Activated T-helper 1 cell treated with anti-CD3 and anti-CD28 coated beads, Interleukin-12 subunit alpha, Interleukin-12 subunit beta, Interleukin-2, Interleukin-4 antibody, amounts not matched to agents 30 ng/mL and 10 ng/mL and 1 ng/mL, durations not matched to agents 14 hours and 24 hours and 36 hours (primary cell): ENCODE measurements at regions not wholly inside any gene's neighbourhood (a gene's known extent, or its start where the extent isn't known, plus 50 kb on each side); places are given as distances from the start of the nearest gene placed in this dataset.
"Not testable (repeated sequence)": the region's sequence is repeated elsewhere in the genome, so short reads cannot be mapped to it uniquely, and the experiment has no call there.

Source experiments
- DNase-seq: peaks from one replicate; pipeline ENCODE4 v3.0.0; 2021; ENCODE audit warnings: low spot score
- H3K27ac Mint-ChIP-seq: one replicate; pipeline ENCODE4 v1.8.0; 2021; ENCODE audit warnings: mild to moderate bottlenecking, mixed read lengths
- H3K27me3 Mint-ChIP-seq: one replicate; pipeline ENCODE4 v1.8.0; 2022; ENCODE audit warnings: mild to moderate bottlenecking, moderate library complexity, mixed read lengths; ENCODE audit not compliant: insufficient read depth
- H3K36me3 Mint-ChIP-seq: one replicate; pipeline ENCODE4 v1.8.0; 2021; ENCODE audit warnings: low read depth, mixed read lengths
- H3K4me1 Mint-ChIP-seq: one replicate; pipeline ENCODE4 v1.8.0; 2021; ENCODE audit warnings: low read depth, mixed read lengths
- H3K4me3 Mint-ChIP-seq: one replicate; pipeline ENCODE4 v1.8.0; 2021; ENCODE audit warnings: mild to moderate bottlenecking, moderate library complexity, mixed read lengths
- H3K9me3 Mint-ChIP-seq: one replicate; pipeline ENCODE4 v1.8.0; 2021; ENCODE audit warnings: mixed read lengths
- intact Hi-C: fragments of 100-400 bp; cut with micrococcal nuclease; formaldehyde crosslinking; loops from one replicate; pipeline ENCODE4 v1.15.1; 2024

DNA sequence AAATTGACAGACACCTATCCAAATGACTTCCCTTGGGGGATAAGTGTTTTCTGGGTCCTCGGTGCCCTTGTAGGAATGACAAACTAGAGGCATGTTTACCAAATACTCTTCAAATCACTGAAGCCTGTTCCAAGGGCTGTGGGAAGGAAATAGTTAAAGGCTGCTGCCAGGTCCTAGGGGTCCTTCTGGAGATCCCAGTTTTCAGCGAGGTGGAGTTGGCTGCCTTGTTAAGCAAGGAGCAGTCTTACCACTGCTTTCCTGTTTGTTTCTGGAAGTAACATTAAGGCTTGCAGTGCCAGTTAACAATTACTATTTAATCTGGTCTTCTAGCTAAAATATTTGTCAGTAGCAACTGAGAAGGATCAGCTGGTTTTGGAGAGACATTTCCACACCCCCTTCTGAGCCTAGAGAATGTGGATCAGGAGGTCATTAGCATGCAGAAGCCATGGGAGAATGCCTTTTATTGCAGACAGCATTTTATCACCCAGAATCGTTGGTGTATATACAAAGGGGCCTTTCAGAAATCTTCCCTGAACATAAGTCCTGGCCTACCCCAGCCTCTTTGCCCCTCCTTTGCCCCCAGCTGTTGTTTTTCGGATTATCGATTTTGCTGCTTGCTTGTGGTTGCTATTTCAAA lies 238.8 kb downstream of the DMAC1 start:
- Mint-ChIP-seq H3K9me3 (no peaks in the 10 kb centered on the region), H3K36me3 (no peaks in the 10 kb centered on the region), H3K27me3 (peaks cover 15% of the 10 kb centered on the region), H3K4me1 (no peaks in the 10 kb centered on the region), H3K27ac (no peak overlapping the region), H3K4me3 (no peak overlapping the region)
- intact Hi-C loops = loop anchor here (10.0 kb wide), 1 partner anchor 624 kb away; no protein-coding TSS in a partner anchor
- no peak for DNase-seq

- Mint-ChIP-seq H3K4me1 (no peaks in the 10 kb centered on the region), H3K36me3 (no peaks in the 10 kb centered on the region), H3K27me3 (peaks cover 15% of the 10 kb centered on the region), H3K9me3 (no peaks in the 10 kb centered on the region), H3K4me3 (no peak overlapping the region), H3K27ac (no peak overlapping the region)
- no peak for DNase-seq
- intact Hi-C loops = no loop called here
These were observed 244.9 kb downstream of the DMAC1 start for GRCh38 chr9:7554699-7555098.

GRCh38 chr9:7552706-7553105 lies 246.9 kb downstream of the DMAC1 start:
- H3K9me3 Mint-ChIP-seq, intact Hi-C loops, H3K36me3 Mint-ChIP-seq, H3K4me3 Mint-ChIP-seq, H3K4me1 Mint-ChIP-seq, H3K27ac Mint-ChIP-seq, DNase-seq: not testable (repeated sequence)
- peaks cover 15% of the 10 kb centered on the region for H3K27me3 Mint-ChIP-seq

GRCh38 chr9:7549249-7549648 lies 250.3 kb downstream of the DMAC1 start:
- intact Hi-C loops = no loop called here
- Mint-ChIP-seq H3K27ac (no peak overlapping the region), H3K4me3 (no peak overlapping the region), H3K9me3 (no peaks in the 10 kb centered on the region), H3K27me3 (peaks cover 19% of the 10 kb centered on the region), H3K4me1 (no peaks in the 10 kb centered on the region), H3K36me3 (no peaks in the 10 kb centered on the region)
- DNase-seq = no peak

DNA sequence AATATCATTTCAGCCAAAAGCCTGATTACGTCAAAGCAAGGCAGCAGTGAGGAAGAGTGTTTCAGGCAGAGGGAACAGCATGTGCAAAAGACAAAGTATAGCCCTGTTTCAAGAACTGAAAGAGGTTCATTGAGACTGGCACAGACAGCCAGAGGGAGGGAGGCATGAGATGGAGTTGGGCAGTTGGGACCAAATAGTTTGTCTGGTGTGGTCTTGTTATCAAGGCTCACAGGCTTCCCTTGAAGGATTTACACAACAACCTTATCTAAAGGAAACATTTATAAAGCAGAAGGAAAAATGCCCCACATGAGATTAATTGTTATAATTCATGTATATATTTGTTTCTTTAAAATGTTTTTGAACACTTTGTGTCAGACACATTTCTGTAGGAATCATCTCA lies 253.3 kb downstream of the DMAC1 start:
- H3K27ac Mint-ChIP-seq = no peak overlapping the region
- H3K4me1 Mint-ChIP-seq = no peaks in the 10 kb centered on the region
- intact Hi-C loops = no loop called here
- H3K4me3 Mint-ChIP-seq = no peak overlapping the region
- H3K36me3 Mint-ChIP-seq = no peaks in the 10 kb centered on the region
- no peaks in the 10 kb centered on the region for H3K9me3 Mint-ChIP-seq
- no peak for DNase-seq
- H3K27me3 Mint-ChIP-seq = peaks cover 19% of the 10 kb centered on the region

DNA sequence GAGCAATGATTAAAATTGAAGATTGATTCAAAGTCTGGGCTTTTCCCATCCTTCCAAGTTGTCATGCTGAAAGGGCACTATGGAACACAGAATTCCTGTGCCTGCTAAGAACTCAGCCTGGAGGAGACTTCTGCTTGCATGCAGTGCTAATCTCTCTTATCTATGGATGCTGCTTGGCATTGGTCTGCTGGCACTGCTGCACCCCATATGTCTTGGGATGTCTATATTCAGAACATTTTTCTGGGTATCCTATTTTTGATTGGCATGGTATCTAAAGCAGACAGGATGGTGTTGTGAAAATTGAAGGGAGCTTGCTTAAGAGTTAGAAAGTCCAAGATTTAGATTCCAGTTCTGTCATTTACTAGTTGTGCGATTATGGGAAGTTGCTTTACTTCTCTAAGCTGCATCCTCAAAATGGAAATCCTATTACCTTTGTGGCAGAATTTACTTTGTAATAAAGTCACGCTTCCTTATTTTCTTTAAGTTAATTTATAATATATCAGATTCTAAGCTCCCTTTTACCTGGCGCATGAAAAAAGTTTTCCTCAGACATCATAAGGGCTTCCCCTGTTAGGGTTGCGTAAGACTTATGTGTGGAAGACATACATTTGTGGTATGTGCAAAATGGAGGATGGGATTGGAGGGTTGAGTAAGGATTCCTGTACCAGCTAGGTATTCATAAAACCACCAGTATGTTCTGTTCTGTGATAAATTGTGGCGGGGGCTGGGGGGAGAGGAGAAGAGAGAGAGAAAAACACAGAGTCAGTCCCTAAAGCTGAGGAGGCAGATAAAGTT lies 254.0 kb downstream of the DMAC1 start:
- no peak for DNase-seq
- intact Hi-C loops = no loop called here
- Mint-ChIP-seq H3K4me1 (no peaks in the 10 kb centered on the region), H3K4me3 (no peak overlapping the region), H3K36me3 (no peaks in the 10 kb centered on the region), H3K27ac (no peak overlapping the region), H3K27me3 (peaks cover 14% of the 10 kb centered on the region), H3K9me3 (no peaks in the 10 kb centered on the region)

GRCh38 chr9:7542693-7543092 lies 256.9 kb downstream of the DMAC1 start:
- Mint-ChIP-seq H3K27me3 (peaks cover 12% of the 10 kb centered on the region), H3K9me3 (no peaks in the 10 kb centered on the region), H3K4me3 (no peak overlapping the region), H3K4me1 (peaks cover 7% of the 10 kb centered on the region), H3K36me3 (no peaks in the 10 kb centered on the region), H3K27ac (no peak overlapping the region)
- intact Hi-C loops = no loop called here
- no peak for DNase-seq

- Mint-ChIP-seq H3K27me3 (peaks cover 14% of the 10 kb centered on the region), H3K9me3 (no peaks in the 10 kb centered on the region), H3K4me3 (no peak overlapping the region), H3K36me3 (no peaks in the 10 kb centered on the region), H3K27ac (no peak overlapping the region), H3K4me1 (peaks cover 7% of the 10 kb centered on the region)
- intact Hi-C loops = no loop called here
- DNase-seq = no peak
These were observed 257.5 kb downstream of the DMAC1 start for GRCh38 chr9:7542126-7542525.

- Mint-ChIP-seq H3K36me3 (no peaks in the 10 kb centered on the region), H3K9me3 (peaks cover 3% of the 10 kb centered on the region), H3K27me3 (peaks cover 4% of the 10 kb centered on the region), H3K27ac (no peak overlapping the region), H3K4me3 (no peak overlapping the region), H3K4me1 (peaks cover 45% of the 10 kb centered on the region)
- intact Hi-C loops = loop anchor here (1.0 to 5.0 kb wide), 2 partner anchors 304 to 484 kb away; no protein-coding TSS in a partner anchor
- peak; percentile 31 for DNase-seq
These were observed 263.2 kb downstream of the DMAC1 start for GRCh38 chr9:7536310-7536939.

DNA sequence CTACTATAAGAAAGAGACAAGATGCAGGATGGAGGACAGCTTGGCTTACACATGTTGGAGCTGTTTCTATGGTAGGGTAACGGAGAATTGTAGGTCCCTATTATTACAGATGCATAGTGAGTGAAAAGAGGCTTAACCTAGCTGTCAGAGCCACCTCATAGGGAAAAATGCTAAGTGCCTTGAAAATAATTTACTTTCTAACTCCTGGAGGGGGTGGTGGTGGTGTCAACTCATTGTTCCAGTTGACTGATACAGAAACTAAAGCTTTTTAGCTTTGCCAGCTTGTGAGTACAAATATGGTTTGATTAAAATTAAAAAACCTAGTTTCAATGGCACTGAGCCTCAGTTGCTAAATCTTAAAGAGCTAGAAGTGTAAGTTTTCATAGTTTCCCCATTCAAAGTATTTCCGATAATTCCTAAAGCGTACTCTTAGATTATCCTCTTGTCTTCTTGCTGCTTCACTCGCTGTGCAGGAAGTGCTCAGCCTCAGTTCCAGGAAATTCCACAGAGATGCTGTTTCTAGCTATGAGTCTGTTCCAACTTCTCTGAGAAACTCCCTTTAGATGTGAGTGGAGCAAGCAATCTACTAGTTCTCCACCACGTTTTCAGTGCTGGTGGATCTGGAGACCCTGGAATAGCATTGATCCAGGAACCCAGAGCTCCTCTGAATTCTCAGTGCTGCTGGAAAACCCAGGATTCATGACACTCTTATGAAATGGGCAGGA lies 265.2 kb downstream of the DMAC1 start:
- Mint-ChIP-seq H3K36me3 (no peaks in the 10 kb centered on the region), H3K27ac (peak overlapping the region; percentile 77), H3K9me3 (peaks cover 11% of the 10 kb centered on the region), H3K4me3 (peak overlapping the region; percentile 13), H3K27me3 (peaks cover 14% of the 10 kb centered on the region), H3K4me1 (peaks cover 50% of the 10 kb centered on the region)
- no peak for DNase-seq
- intact Hi-C loops = loop anchor here (1.0 to 5.0 kb wide), 9 partner anchors 128 to 778 kb away; partner anchors contain the start of genes DMAC1 and KDM4C

GRCh38 chr9:7533376-7534090 lies 266.0 kb downstream of the DMAC1 start:
- DNase-seq = no peak
- Mint-ChIP-seq H3K9me3 (peaks cover 13% of the 10 kb centered on the region), H3K27me3 (peaks cover 20% of the 10 kb centered on the region), H3K27ac (peak overlapping the region; percentile 72), H3K36me3 (no peaks in the 10 kb centered on the region), H3K4me1 (peaks cover 50% of the 10 kb centered on the region), H3K4me3 (no peak overlapping the region)
- intact Hi-C loops = loop anchor here (1.0 to 5.0 kb wide), 9 partner anchors 127 to 777 kb away; partner anchors contain the start of genes DMAC1 and KDM4C

DNA sequence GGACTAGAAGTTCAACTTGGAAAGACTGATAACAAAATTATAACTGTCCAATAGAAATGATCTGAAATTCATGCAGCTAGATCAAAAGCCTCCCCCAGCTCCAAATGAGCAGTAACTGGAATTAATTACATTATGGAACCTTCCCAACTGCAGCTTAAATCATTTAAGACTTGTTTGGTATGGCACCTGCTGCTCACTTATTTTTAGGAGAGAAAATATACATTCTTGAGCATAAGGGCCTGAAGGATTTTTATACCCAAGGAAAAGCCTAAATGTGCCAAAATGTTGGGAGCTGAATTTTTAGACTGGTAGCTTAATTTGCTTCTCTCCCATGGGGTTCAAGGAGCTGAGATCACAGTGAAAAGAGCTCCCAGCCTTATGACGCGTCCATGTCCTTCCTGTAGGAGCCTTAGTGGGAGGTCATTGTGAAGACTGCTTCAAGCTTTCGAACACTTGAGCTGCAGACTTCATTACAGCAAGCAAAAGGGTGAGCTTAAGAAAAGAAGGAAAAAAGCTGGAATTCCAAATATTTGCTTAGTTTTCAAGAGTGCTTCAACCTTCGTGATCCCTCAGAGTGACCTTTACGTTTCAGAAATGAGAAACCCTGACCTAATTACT lies 276.0 kb downstream of the DMAC1 start:
- DNase-seq = no peak
- Mint-ChIP-seq H3K4me3 (no peak overlapping the region), H3K27ac (no peak overlapping the region), H3K36me3 (no peaks in the 10 kb centered on the region), H3K9me3 (no peaks in the 10 kb centered on the region), H3K27me3 (peaks cover 2% of the 10 kb centered on the region), H3K4me1 (no peaks in the 10 kb centered on the region)
- intact Hi-C loops = no loop called here
